ENCODE measurements at regions not wholly inside any gene's neighbourhood (a gene's known extent, or its start where the extent isn't known, plus 50 kb on each side); places are given as distances from the start of the nearest gene placed in this dataset.

DNA sequence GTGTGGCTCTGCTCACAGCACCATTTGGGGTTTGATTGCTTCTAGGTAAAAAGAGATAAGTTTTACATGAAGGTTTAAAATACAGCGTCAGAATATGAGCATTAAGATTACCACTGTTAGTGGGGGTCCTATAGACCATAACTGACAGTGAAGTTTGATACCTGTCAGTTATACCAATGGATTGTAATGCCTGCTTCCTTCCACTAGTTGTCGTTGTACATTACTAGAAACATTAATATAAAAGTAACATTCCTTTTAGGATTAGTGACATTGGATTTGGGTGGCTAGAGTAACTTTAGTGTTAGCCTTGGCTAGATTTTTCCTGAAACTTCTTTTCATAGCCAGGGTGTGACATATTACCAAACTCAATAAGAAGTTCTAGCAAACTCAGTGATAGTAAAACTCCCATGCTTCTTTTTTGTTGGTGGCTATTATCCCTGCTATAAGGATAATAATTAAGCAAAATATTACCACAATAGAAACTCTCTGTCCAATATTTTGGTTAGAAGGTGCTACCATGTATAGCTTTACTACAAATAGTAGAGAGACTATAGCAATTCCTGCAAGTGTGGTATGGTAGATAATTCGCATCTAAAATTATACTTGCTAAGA lies 57.1 kb downstream of the FAM181B start:
- no peak for DNase-seq

- DNase-seq = no peak
These were observed 57.8 kb downstream of the FAM181B start for GRCh38 chr11:82675838-82676237.

GRCh38 chr11:82673631-82674030 lies 60.0 kb downstream of the FAM181B start:
- no peak for DNase-seq

DNA sequence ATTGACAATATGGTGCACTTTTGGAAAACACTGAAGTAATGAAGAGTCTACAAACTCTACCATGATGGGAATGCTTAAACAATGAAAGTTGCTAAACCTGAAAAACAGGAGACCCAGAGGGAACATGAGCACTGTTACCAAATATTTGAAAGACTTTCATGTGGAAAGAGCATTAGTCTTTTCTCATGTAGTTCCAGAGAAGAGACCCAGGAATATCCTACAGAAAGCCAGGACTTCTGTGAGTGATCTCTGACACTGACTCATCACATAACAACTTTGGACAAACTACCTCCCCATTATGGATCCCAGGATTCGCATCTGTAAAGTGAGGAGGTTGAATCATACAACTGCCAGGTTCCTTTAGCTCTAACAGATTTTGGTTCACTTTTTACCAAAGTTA lies 62.2 kb downstream of the FAM181B start:
- DNase-seq = no peak

DNA sequence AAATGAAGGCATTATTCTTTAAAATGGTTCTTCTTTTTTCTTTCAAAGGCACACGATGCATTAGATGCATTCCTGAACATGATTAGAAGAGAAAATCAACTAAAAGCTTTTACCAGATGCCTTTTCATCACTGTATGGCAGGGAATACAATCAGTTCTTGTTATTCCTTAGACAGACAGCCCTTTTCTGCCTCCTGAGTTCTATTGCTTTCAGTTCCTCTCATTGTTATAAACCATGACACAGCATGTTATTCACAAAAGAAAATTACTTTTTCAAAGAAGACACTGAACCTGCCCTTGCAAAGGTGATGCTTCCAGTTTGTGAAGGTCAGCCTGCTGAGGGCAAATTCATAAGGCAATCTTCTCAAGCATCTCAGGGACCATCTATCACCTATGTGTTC lies 70.1 kb downstream of the FAM181B start:
- DNase-seq = no peak

GRCh38 chr11:82653752-82654151 lies 79.9 kb downstream of the FAM181B start:
- no peak for DNase-seq

DNA sequence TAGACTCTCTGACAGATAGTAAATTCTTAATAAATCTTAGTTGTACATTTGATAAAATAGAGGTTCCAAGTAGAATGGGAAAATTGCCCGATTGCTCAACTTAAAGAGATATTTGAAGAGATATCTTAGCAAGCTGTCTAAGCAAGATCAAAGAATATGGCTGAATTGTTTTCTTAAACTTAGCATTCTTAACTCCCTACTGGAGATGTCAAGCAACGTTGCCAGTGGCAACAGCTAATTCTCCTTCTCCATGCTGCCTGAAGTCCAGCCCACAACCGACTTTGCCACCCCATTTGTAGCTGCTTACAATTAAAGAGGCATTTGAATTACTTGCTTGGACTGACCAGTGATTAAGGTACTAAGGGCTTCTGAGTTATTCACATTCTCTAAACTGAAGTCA lies 94.4 kb downstream of the FAM181B start:
- DNase-seq = no peak

DNA sequence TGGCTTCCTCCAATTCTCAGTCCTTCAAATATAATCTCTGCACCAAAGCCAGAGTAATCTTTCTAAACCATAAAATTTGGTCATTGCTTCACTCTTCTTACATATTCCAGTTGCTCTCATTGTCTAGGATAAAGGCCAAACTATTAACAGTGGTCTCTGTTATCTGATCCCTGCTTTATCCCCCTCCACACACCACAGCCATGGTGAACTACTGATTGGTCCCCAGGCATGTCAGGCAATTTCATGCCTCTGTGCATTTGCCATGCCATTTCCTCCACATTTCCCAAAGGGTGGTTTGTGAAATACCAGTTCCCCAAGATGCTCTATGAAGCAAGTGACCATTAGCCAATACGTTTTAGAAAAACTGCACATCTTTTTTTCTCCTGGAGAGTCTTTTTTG lies 97.0 kb downstream of the FAM181B start:
- DNase-seq = no peak

- DNase-seq = no peak
These were observed 99.6 kb downstream of the FAM181B start for GRCh38 chr11:82634091-82634490.

DNA sequence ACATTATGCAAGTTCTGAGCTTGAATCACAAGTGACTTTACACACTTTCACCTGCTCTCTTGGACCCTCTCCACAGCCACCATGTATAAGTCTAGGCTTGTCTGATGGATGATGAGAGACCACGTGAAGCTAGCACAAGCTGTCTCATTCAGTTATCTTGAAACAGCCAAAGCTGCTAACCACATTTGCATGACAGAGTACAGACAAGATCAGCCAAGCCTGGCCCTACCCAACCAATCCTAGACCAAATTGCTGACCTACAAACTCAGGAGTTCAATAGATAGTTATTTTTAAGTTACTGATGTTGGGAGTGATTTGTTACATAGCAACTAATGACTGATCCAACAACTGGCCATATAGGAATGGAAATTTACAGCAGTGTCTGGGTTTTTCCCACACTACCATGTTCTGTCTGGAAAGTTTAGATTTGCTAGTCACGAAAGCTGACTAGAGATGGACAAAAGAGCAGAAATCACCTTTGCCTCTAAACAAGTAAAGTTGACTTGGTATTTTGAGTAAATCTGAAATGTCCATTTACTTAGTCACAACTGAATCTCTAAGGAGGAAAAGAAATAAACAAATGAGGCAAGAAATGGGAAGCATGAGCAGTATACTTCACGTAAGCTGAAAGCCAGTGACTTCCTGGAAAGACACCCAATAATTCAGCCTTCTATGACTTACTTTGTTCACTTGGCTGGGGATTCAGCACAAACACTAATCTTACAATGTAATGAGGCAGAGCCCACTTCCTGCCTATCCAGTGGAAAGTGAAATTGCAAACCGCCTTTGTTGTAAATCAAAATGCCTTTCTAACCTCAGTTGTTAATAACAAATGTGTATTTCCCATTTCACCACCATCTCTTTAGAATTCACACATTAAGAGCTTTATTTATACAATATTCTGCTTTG lies 101.7 kb downstream of the FAM181B start:
- DNase-seq = no peak

DNA sequence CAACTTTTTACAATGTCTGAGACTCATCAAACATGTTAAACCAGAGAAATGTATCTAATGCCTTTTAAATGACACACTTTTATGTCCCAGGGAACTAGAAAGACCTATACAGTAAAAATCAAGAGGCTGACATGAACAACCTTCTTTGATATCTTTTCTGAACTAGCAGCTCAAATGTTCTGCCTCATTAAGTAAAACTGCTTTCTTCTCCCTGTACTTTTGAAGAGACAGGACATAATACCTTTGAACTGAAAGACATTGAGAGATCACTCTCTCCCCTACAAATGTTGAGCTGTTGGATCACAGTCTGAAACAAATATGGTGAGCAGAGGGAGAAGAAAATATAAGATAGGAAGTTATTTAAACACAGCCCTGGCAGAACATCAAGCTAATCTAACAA lies 123.0 kb downstream of the FAM181B start:
- no peak for DNase-seq

DNA sequence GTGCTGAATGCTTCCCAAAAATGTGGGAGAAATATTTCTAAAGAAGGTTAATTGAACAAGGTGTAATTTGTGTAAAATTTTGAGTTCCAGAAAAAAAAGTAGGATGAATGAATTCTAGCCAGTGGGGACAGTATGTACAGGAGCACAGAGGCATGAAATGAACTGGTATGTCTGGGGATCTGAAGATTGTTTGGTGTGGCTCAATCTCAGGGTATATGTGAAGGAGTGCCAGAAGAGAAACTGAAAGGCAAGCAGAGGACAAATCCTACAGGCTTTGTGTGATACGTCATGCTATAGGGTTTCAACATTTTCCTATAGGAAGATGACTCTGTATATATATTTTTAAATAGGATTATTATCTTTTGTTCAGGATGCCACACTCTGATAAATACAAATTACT lies 126.9 kb downstream of the FAM181B start:
- no peak for DNase-seq

- no peak for DNase-seq
These were observed 132.0 kb downstream of the FAM181B start for GRCh38 chr11:82601711-82602110.

- DNase-seq = no peak
These were observed 133.8 kb downstream of the FAM181B start for GRCh38 chr11:82599836-82600235.

DNA sequence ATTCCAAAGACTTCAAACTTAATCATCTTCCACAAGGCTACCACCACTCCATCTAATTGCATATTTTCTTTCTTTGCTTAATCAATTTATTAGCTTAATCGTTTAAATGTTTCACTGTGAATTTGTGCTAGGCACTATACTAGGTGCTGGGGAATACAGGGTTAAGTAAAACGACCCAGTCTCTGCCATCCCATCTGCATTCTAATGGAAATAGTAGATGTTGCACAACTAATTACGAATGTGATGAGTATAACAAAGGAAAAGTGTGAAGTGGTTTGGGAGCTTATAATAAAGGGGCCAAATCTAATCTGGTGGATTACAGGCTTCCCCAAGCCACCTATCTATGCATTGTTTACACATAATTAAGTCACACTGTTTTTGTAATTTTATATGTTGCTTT lies 147.1 kb downstream of the FAM181B start:
- DNase-seq = no peak

GRCh38 chr11:82577246-82577645 lies 156.4 kb downstream of the FAM181B start:
- no peak for DNase-seq

- no peak for DNase-seq
These were observed 172.8 kb downstream of the FAM181B start for GRCh38 chr11:82560836-82561235.

DNA sequence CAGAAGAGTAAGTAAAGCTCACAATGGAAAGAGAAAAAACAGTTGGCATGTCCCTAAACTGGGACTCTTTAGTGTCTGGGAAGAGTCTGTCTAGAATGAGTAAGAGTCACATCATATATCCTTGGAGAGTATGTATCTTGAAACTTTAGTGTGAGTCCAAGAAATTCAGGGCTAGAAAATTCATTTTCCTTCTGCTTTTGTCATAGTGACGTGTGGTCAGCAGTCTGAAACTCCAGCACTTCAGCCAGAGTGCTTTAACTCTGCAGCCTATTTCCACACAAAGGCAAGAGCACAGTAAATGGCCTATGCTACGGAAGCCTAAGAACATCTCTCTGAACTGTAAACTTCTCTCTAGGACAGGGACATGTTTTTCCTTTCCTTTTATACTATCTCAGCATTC lies 174.1 kb downstream of the FAM181B start:
- no peak for DNase-seq

DNA sequence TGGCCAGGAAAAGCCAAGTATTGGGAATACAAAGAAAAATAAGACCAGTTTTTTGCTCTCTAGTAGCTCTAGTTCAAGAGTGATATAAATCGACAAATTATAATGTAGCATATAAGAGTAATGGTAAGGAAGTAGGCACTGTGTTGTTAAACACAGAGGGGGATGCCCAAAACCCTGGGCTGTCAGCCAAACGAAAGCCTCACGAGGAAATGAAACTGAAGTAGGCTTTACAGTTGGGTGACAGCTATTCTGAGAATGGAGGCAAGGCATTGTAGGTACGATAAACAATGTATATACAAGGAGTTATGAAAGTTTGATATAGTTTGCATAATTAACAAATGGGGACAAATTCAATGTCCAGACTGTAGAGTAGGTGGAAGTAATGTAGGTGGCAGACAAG lies 176.4 kb downstream of the FAM181B start:
- DNase-seq = no peak

- DNase-seq = no peak
These were observed 177.5 kb downstream of the FAM181B start for GRCh38 chr11:82556210-82556609.

- DNase-seq = no peak
These were observed 186.8 kb downstream of the FAM181B start for GRCh38 chr11:82546661-82547557.

DNA sequence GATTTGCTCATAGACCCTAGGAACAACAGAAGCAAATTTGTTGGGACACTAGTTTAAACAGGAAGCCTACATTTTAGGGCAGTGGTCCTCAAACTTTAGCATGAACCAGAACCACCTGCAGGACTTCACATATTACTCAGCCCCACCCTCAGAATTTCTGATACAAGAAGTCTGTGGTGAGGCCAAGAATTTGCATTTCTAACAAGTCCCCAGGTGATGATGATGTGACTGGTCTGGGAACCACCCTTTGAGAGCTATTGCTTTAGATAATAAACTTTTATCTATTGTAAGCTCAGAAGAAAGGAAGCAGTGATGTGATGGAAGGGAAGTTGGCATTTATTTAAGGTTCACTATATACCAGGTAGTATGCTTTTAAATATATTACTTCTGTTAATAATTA lies 194.0 kb downstream of the FAM181B start:
- DNase-seq = no peak

GRCh38 chr11:82536706-82537105 lies 197.0 kb downstream of the FAM181B start:
- DNase-seq = no peak

Measured in activated CD4-positive, alpha-beta T cell treated with anti-CD3 and anti-CD28 coated beads, Interleukin-2, amount 50 U/mL, for 1 hour (primary cell).